HG02623 (cell line): ENCODE measurements at regions not wholly inside any gene's neighbourhood (a gene's known extent, or its start where the extent isn't known, plus 50 kb on each side); places are given as distances from the start of the nearest gene placed in this dataset.

Experiments
- ATAC-seq: cut with Tn5 transposase; IDR thresholded peaks from one replicate; pipeline ENCODE4 v1.9.1; 2021; ENCODE audit warnings: moderate library complexity; ENCODE audit not compliant: unreplicated experiment

GRCh38 chr22:49323751-49324415 is 503.8 kb downstream of the BRD1 start:
- ATAC-seq, result no peak

- ATAC-seq, result no peak
Measured at GRCh38 chr22:49322861-49323622, 504.6 kb downstream of the BRD1 start.

GRCh38 chr22:49322231-49322630 is 505.4 kb downstream of the BRD1 start:
- no peak for ATAC-seq

- ATAC-seq, result no peak
Measured at GRCh38 chr22:49321477-49322055, 506.1 kb downstream of the BRD1 start.

- no peak for ATAC-seq
Measured at GRCh38 chr22:49320714-49321476, 506.8 kb downstream of the BRD1 start.

GRCh38 chr22:49317369-49317768 is 510.3 kb downstream of the BRD1 start:
- no peak for ATAC-seq

- ATAC-seq, result no peak
Measured at GRCh38 chr22:49312601-49313000, 515.1 kb downstream of the BRD1 start.

- ATAC-seq, result no peak
Measured at GRCh38 chr22:49310354-49310753, 517.3 kb downstream of the BRD1 start.

GRCh38 chr22:49308300-49308699 is 519.4 kb downstream of the BRD1 start:
- ATAC-seq, result no peak

- no peak for ATAC-seq
Measured at GRCh38 chr22:49307870-49308269, 519.8 kb downstream of the BRD1 start.

- ATAC-seq, result no peak
Measured at GRCh38 chr22:49307481-49307830, 520.2 kb downstream of the BRD1 start.

GRCh38 chr22:49306632-49307480 is 520.8 kb downstream of the BRD1 start:
- no peak for ATAC-seq

GRCh38 chr22:49305966-49306631 is 521.6 kb downstream of the BRD1 start:
- no peak for ATAC-seq

GRCh38 chr22:49305214-49305965 is 522.3 kb downstream of the BRD1 start:
- no peak for ATAC-seq

GRCh38 chr22:49303781-49304461 is 523.8 kb downstream of the BRD1 start:
- ATAC-seq, result no peak

- no peak for ATAC-seq
Measured at GRCh38 chr22:49303061-49303735, 524.5 kb downstream of the BRD1 start.

- no peak for ATAC-seq
Measured at GRCh38 chr22:49302530-49302929, 525.1 kb downstream of the BRD1 start.

- no peak for ATAC-seq
Measured at GRCh38 chr22:49302150-49302460, 525.6 kb downstream of the BRD1 start.
